Loucy (cell line): ENCODE measurements at regions not wholly inside any gene's neighbourhood (a gene's known extent, or its start where the extent isn't known, plus 50 kb on each side); places are given as distances from the start of the nearest gene placed in this dataset.

Source experiments
- EZH2phosphoT487 ChIP-seq: fragments of 200-600 bp; IDR thresholded peaks from 2 replicates; pipeline ENCODE4 v1.6.1; 2018; ENCODE audit warnings: antibody characterized with exemption, mild to moderate bottlenecking, moderate library complexity, borderline replicate concordance
- TF ChIP-seq, protein P1 (sequence below): fragments of 200-600 bp; sonication (generic); conservative IDR thresholded peaks from 2 replicates; pipeline ENCODE4 v1.5.1; 2014; ENCODE audit warnings: mild to moderate bottlenecking, antibody characterized with exemption, low read length

DNA sequence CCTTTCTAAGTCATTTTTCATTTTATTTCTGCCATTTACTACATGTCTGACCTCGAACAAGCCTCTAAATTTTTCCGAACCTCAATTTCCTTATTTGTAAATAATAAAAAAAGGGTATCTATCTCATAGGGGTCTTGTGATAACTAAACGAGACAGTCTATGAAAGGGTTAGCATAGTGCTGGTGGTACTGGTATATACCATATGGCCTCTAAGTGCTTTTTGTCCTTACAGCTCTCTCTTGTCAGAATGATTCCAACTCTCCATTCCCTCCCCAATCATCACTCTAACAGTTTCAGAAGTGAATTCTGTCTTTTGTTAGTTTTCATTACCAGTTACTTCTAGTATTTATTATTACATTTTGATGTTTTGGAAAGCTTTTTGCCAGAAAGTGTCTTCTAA, 85.5 kb upstream of the ACTBL2 start:
- TF ChIP-seq, protein P1, sequence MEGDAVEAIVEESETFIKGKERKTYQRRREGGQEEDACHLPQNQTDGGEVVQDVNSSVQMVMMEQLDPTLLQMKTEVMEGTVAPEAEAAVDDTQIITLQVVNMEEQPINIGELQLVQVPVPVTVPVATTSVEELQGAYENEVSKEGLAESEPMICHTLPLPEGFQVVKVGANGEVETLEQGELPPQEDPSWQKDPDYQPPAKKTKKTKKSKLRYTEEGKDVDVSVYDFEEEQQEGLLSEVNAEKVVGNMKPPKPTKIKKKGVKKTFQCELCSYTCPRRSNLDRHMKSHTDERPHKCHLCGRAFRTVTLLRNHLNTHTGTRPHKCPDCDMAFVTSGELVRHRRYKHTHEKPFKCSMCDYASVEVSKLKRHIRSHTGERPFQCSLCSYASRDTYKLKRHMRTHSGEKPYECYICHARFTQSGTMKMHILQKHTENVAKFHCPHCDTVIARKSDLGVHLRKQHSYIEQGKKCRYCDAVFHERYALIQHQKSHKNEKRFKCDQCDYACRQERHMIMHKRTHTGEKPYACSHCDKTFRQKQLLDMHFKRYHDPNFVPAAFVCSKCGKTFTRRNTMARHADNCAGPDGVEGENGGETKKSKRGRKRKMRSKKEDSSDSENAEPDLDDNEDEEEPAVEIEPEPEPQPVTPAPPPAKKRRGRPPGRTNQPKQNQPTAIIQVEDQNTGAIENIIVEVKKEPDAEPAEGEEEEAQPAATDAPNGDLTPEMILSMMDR = no peak
- TF ChIP-seq EZH2phosphoT487 = no peak
